ENCODE measurements at regions not wholly inside any gene's neighbourhood (a gene's known extent, or its start where the extent isn't known, plus 50 kb on each side); places are given as distances from the start of the nearest gene placed in this dataset.

DNA sequence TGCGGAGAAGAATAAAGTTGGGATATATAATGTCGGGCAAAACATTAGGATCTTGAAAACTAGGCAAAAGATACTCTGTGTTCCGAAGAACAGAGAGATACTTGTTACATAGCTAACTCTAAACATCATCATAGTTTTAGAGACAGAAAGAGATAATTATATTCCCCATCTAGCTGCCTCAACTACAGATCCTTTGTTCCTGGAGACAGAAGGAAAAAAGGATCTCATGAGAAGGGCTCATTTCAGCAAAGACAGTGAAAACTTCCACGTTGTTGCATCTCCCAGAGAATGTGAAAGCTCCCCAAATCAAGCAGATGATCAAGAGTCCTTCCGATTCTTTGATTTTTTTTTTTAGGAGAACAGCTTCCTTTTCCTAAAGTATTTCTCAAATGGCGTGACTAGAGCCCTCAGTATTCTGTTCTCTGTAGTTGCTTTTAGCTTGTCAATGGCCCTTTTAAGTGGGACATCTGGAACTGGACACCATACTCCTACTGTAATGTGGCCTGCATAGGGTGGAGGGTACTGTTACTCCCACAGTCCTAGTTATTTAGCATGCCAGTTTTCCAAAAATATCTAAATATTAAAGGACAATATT lies 1048.2 kb downstream of the TTLL7 start:
- no peak overlapping the region for H3K4me3 ChIP-seq (ENCODE audit: low read depth, low read length)
- no peak for DNase-seq (ENCODE audit: low read depth)
- TF ChIP-seq, protein P1, sequence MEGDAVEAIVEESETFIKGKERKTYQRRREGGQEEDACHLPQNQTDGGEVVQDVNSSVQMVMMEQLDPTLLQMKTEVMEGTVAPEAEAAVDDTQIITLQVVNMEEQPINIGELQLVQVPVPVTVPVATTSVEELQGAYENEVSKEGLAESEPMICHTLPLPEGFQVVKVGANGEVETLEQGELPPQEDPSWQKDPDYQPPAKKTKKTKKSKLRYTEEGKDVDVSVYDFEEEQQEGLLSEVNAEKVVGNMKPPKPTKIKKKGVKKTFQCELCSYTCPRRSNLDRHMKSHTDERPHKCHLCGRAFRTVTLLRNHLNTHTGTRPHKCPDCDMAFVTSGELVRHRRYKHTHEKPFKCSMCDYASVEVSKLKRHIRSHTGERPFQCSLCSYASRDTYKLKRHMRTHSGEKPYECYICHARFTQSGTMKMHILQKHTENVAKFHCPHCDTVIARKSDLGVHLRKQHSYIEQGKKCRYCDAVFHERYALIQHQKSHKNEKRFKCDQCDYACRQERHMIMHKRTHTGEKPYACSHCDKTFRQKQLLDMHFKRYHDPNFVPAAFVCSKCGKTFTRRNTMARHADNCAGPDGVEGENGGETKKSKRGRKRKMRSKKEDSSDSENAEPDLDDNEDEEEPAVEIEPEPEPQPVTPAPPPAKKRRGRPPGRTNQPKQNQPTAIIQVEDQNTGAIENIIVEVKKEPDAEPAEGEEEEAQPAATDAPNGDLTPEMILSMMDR (IDR thresholded peaks at IDR 0.05; ENCODE audit: low read depth, low read length, missing control alignments), result no peak

DNA sequence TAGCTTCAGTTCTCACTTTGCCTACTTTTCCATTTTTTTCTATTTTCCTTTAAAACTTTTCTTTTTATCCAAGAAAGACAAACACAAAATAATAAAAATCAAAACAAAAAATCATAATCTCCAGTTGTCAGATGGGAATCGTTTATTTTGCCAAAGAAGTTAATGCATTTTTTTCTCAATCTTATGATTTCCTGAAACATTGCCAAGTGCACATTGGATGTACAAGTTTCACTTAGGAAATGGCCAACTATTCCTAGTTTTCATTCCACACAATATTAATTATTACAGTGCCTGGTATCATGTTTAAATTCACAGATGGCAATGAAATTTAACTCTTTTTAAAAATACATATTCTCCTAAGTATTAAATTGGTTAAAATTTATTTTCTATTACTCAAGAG lies 1050.5 kb downstream of the TTLL7 start:
- DNase-seq (ENCODE audit: low read depth), result no peak
- TF ChIP-seq, protein P1 (IDR thresholded peaks at IDR 0.05; ENCODE audit: low read depth, low read length, missing control alignments), result no peak
- H3K4me3 ChIP-seq (ENCODE audit: low read depth, low read length), result no peak overlapping the region

DNA sequence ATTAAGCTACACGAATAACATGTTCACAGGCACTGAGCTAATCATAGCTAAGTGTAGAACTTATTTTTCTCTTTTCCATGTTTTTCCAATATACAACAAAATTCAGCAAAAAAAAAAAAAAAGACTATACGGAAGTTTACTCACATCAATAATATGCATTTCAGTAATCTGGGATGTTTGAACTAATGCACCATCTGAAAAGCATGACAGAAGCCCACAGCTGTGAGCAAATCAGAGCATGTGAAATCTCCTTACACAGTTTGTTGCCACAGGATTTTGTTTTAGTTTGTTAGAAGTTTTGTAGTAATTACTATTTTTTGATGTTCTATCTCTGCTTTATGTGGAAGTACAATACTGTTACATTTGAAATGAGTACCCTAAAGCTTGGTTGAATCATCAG lies 1051.7 kb downstream of the TTLL7 start:
- H3K4me3 ChIP-seq (ENCODE audit: low read depth, low read length), result no peak overlapping the region
- DNase-seq (ENCODE audit: low read depth), result no peak
- TF ChIP-seq, protein P1 (IDR thresholded peaks at IDR 0.05; ENCODE audit: low read depth, low read length, missing control alignments), result no peak

DNA sequence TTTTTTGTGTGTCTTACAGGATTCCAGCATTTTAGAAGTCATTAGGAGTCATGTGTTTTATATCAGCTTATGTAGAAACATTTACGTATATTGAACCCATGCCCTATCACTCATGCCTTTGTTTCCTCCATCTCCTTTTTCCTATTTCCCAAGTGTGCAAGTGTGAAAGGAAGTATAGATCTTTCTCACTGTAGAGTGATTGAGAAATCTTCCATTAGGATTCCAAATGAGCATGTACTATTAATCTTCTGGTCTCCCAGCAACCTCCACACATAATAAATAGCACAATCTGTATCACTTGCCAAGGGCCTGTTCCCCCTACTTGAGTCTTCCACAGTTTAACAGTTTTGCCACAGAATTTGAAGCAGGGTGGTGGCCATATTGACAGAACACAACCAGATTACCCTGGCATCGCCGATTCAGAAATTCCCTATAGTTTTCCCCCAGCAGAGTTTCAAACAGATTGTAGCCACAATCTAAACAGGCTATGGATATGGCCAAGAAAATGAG lies 1052.8 kb downstream of the TTLL7 start:
- H3K4me3 ChIP-seq (ENCODE audit: low read depth, low read length), result no peak overlapping the region
- TF ChIP-seq, protein P1 (IDR thresholded peaks at IDR 0.05; ENCODE audit: low read depth, low read length, missing control alignments), result no peak
- DNase-seq (ENCODE audit: low read depth), result no peak

DNA sequence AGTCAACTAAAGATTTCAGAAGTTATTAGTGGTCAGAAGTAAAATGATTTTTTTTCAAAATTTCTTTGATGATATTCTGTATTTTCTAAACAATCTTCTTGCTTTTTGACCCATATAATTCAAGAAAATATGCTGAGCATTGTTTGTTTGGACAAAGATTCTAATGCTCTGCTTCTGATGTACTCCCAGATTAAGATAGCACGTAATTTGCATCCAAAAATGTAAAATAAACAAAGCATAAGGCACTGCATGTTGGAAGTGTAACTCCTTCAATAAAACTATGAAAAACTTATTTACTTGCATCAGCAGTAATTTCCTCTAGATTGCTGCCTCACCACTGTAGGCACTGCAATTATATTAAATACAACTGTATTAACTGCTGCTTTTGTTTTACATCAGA lies 1054.1 kb downstream of the TTLL7 start:
- TF ChIP-seq, protein P1 (IDR thresholded peaks at IDR 0.05; ENCODE audit: low read depth, low read length, missing control alignments), result no peak
- DNase-seq (ENCODE audit: low read depth), result no peak
- no peak overlapping the region for H3K4me3 ChIP-seq (ENCODE audit: low read depth, low read length)

DNA sequence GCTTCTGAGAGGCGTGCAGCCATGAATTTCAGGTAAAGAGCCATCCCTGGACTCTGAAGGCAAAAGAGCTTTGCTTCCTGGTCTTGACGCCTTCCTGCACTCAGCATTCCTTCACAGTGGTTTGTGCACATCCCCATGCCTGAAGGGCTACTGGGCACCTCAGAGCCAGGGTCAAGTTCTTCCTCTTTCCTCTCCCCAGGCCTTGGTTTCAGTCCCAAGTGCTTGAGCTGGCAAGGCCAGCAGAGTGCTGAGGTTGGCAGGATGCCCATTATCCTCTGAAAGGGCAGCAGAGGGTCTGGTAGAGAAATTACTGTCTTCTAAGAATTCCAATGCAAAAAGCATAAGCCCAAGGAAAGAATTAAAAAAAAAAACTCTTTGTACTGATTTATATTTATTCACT lies 1064.9 kb downstream of the TTLL7 start:
- DNase-seq (ENCODE audit: low read depth), result no peak
- no peak overlapping the region for H3K4me3 ChIP-seq (ENCODE audit: low read depth, low read length)
- TF ChIP-seq, protein P1 (IDR thresholded peaks at IDR 0.05; ENCODE audit: low read depth, low read length, missing control alignments), result no peak

DNA sequence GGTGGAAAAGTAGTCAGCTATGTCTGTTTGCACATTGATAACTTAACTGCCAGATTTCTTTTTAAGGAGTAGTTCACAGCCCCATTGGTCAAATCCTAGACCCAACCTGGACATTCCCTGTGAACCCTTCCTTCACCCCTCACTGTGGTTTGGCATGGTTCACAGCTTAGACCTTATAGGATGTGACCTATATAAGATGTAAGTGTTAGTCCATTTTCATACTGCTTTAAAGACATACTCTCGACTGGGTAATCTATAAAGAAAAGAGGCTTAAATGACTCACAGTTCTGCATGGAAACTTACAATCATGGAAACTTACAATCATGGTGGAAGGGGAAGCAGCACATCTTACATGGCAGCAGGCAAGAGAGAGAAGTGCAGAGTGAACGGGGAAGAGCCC lies 1066.2 kb downstream of the TTLL7 start:
- no peak for DNase-seq (ENCODE audit: low read depth)
- H3K4me3 ChIP-seq (ENCODE audit: low read depth, low read length), result no peak overlapping the region
- TF ChIP-seq, protein P1 (IDR thresholded peaks at IDR 0.05; ENCODE audit: low read depth, low read length, missing control alignments), result no peak

Data from GM12864 (cell line).